GM12892 (cell line): ENCODE measurements at regions not wholly inside any gene's neighbourhood (a gene's known extent, or its start where the extent isn't known, plus 50 kb on each side); places are given as distances from the start of the nearest gene placed in this dataset.

Experiments used
- DNase-seq: peaks from one replicate; pipeline ENCODE4 v3.0.0; 2011; ENCODE audit not compliant: insufficient read length
- FAIRE-seq: peaks from 2 replicates; lab custom pipeline; 2011; peaks lifted over from hg19 to GRCh38; lab: Jason Lieb, UNC
- POLR2A ChIP-seq: IDR thresholded peaks from 2 replicates; pipeline ENCODE4 v1.6.1; 2011; ENCODE audit warnings: low read depth, low read length, control low read depth
- POLR2AphosphoS5 ChIP-seq: IDR thresholded peaks from 2 replicates; pipeline ENCODE4 v1.6.1; 2011; ENCODE audit warnings: low read depth, low read length, control low read depth
- TAF1 ChIP-seq: IDR thresholded peaks from 2 replicates; pipeline ENCODE4 v1.6.1; 2011; ENCODE audit warnings: low read depth, mild to moderate bottlenecking, control low read depth, low read length, borderline replicate concordance

DNA sequence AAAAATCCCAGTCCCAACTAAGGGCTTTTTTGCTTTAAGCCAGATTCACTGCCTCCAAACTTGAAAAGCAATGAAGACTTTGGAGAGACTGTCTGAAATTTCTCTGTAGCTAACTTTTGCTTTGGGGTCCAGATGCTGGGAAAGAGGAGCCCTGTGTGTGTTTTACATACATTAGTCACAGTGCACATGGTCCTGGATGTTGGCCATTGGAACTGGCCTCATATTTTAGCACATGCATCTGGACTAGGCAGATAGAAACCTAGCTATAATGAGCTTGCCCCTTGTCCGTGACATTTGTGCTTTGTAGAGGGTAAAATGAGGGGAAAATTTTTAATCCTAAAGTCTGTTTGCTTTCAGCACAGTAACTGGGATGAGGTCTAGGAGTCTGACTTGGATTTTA, 421.7 kb downstream of the CDK5RAP2 start:
- DNase-seq: no peak
- FAIRE-seq: no peak
- TF ChIP-seq TAF1: no peak
- TF ChIP-seq POLR2A: no peak

GRCh38 chr9:120156376-120156775, 423.6 kb downstream of the CDK5RAP2 start:
- TF ChIP-seq POLR2AphosphoS5 (no peak), POLR2A (no peak), TAF1 (no peak)
- no peak for DNase-seq
- no peak for FAIRE-seq

GRCh38 chr9:120153258-120153657, 426.7 kb downstream of the CDK5RAP2 start:
- no peak for TF ChIP-seq TAF1
- TF ChIP-seq POLR2A: no peak
- no peak for TF ChIP-seq POLR2AphosphoS5
- FAIRE-seq: no peak
- DNase-seq: no peak

GRCh38 chr9:120152295-120152694, 427.7 kb downstream of the CDK5RAP2 start:
- DNase-seq: no peak
- TF ChIP-seq TAF1 (no peak), POLR2AphosphoS5 (no peak), POLR2A (no peak)
- no peak for FAIRE-seq

DNA sequence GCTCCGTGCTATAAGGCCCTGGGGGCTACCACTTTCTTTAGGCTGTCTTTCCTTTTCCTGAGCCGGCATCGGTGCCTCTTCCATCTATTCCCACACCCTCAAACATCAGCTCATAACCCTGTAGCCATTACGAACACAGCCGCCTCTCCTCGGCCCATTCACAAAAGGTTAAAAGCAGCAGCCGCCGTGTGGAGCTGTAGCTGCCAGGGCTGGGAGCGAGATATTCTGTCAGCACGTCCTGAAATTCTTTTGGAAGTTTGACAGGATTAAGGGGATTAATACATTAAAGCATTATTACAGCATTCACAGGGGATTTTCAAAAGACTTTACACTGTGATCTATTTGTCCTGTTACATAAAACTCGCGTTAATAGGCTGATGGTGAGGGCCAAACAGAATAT, 428.2 kb downstream of the CDK5RAP2 start:
- DNase-seq: no peak
- FAIRE-seq: no peak
- TF ChIP-seq TAF1: no peak
- no peak for TF ChIP-seq POLR2A
- no peak for TF ChIP-seq POLR2AphosphoS5

GRCh38 chr9:120151149-120151548, 428.8 kb downstream of the CDK5RAP2 start:
- TF ChIP-seq POLR2A (no peak), POLR2AphosphoS5 (no peak), TAF1 (no peak)
- DNase-seq (no peak), FAIRE-seq (no peak)

- TF ChIP-seq POLR2A (no peak), POLR2AphosphoS5 (no peak), TAF1 (no peak)
- no peak for FAIRE-seq
- DNase-seq: no peak
Measured at GRCh38 chr9:120138955-120139354, 441.0 kb downstream of the CDK5RAP2 start.

DNA sequence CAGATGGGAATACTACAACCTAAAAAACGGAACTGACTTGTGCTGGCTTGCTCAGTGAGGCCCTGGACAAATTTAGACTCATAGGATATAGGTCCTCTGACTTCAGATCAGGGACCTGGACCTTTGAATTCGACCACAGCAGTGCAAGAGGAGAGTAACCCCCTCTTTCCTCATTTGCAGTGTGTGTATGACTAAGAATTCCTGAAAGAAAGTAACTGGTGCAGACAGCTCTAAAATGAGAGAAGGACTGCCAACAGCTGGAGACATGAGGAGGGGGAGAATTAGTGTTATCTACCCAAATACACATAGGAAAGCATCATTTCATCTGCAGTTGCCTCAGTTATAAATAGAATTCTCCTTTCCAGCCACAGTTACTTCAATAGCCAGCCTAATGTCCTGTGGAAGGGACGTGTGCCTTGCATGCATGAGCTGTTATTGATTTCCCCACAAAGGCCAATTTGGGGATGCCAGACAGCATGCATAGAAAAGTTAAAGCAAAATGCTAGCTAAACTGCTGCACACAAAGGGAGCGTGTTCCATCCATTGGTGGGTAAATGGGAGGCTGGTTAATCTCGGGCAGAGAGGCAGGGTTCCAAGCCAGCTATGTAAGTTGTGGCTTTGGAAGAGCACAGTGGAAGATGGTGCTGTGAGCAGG, 442.7 kb downstream of the CDK5RAP2 start:
- DNase-seq (no peak), FAIRE-seq (no peak)
- TF ChIP-seq POLR2AphosphoS5: no peak

DNA sequence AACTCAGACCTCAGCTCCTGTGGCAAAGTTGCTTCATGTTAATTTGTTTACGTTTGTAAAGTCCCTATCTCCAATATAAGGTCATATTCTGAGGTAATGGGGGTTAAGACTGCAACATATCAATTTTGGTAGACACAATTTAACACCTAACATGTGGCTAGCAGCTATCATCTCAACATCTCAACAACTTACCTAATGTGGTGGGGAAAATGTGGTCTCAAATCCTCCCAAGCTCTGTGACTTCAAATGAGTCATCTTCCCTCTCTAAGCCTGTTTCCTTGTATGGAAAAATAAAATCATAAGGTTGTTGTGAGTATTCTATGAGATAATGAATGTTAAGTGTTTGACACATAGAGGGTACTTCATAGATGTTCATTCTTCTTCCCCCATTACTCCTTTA, 443.3 kb downstream of the CDK5RAP2 start:
- FAIRE-seq (no peak), DNase-seq (no peak)
- TF ChIP-seq POLR2A (no peak), POLR2AphosphoS5 (no peak), TAF1 (no peak)

DNA sequence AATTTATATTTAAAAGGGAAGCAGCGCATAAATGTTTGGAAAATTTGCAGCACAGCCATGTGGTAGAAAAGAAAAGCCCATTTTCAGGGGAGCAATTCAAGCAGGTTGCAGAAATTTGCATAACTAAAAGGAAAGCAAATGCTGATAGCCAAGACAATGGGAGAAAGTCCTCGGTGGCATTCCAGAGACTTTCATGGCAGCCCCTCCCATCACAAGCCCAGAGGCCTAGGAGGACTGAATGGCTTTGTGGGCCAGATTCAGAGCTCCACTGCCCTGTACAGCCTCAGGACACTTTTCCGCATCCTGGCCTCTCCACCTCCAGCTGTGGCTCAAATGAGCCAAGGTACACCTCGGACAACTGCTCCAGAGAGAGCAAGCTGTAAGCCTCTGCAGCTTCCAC, 462.9 kb downstream of the CDK5RAP2 start:
- DNase-seq (no peak), FAIRE-seq (no peak)
- TF ChIP-seq TAF1 (no peak), POLR2AphosphoS5 (no peak), POLR2A (no peak)

GRCh38 chr9:120110520-120110919, 469.4 kb downstream of the CDK5RAP2 start:
- TF ChIP-seq POLR2AphosphoS5 (no peak), POLR2A (no peak), TAF1 (no peak)
- FAIRE-seq (no peak), DNase-seq (no peak)

DNA sequence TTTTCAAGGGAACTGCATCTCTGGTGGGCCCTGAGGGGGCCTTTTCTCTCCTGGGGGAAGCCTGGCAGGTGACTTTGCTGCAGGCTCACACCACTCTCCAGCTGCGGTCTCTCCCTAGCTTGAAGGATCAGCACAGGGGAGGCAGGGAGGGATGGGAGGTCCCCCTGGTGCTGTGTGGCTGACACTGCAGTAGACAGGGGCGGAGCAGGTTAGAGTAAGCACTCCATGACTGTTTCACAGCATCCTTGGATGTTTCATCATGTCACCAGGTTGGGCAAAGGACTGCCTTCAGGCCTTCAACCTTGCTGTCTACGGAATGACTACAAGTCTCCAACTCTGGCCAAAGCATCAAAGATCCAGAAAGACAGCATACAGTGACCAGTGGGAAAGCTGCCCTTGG, 470.7 kb downstream of the CDK5RAP2 start:
- no peak for TF ChIP-seq TAF1
- TF ChIP-seq POLR2AphosphoS5: no peak
- TF ChIP-seq POLR2A: no peak
- DNase-seq: no peak
- no peak for FAIRE-seq
